BLaER1 treated with 17β-estradiol and CSF1 and Interleukin-3, amounts not matched to agents 10 nM and 100 nM (cell line): ENCODE measurements at regions not wholly inside any gene's neighbourhood (a gene's known extent, or its start where the extent isn't known, plus 50 kb on each side); places are given as distances from the start of the nearest gene placed in this dataset.

Experiments
- H3K27ac ChIP-seq, 11 experiments: shearing (Covaris generic); formaldehyde crosslinking; 2 replicates each; pipeline ENCODE4 v1.8.1; 2022
- H3K27me3 ChIP-seq, 11 experiments: shearing (Covaris generic); formaldehyde crosslinking; 2 replicates each; pipeline ENCODE4 v1.8.1; 2022
- H3K36me3 ChIP-seq, 11 experiments: shearing (Covaris generic); formaldehyde crosslinking; 2 replicates each; pipeline ENCODE4 v1.8.1; 2022
- H3K4me1 ChIP-seq, 10 experiments: shearing (Covaris generic); formaldehyde crosslinking; 2 replicates each; pipeline ENCODE4 v1.8.1; 2022
- H3K4me2 ChIP-seq, 11 experiments: shearing (Covaris generic); formaldehyde crosslinking; 2 replicates each; pipeline ENCODE4 v1.8.1; 2022
- H3K4me3 ChIP-seq, 10 experiments: shearing (Covaris generic); formaldehyde crosslinking; 2 replicates each; pipeline ENCODE4 v1.8.1; 2022
- H3K9ac ChIP-seq, 11 experiments: shearing (Covaris generic); formaldehyde crosslinking; 2 replicates each; pipeline ENCODE4 v1.8.1; 2022
- H3K9me3 ChIP-seq, 11 experiments: shearing (Covaris generic); formaldehyde crosslinking; replicated peaks in 1 of 11; 2 replicates each; pipeline ENCODE4 v1.8.1; 2022
- H4K20me1 ChIP-seq, 11 experiments: shearing (Covaris generic); formaldehyde crosslinking; 2 replicates each; pipeline ENCODE4 v1.8.1; 2022
- Cebpa-rat ChIP-seq, 11 experiments: shearing (Covaris generic); IDR thresholded peaks; 2 replicates each; pipeline ENCODE4 v1.8.1; 2022

GRCh38 chr10:55237462-55237861 is 436.4 kb upstream of the PCDH15 start:
- H4K20me1 ChIP-seq: no peaks in the 10 kb centered on the region
- H3K9ac ChIP-seq: no peak overlapping the region
- TF ChIP-seq Cebpa-rat (IDR thresholded peaks at IDR 0.05): no peak
- no peaks in the 10 kb centered on the region for H3K36me3 ChIP-seq
- H3K9me3 ChIP-seq: no peaks in the 10 kb centered on the region
- no peak overlapping the region for H3K27ac ChIP-seq
- H3K4me3 ChIP-seq: no peak overlapping the region
- H3K4me2 ChIP-seq: no peak overlapping the region
- no peaks in the 10 kb centered on the region for H3K27me3 ChIP-seq
- H3K4me1 ChIP-seq: peaks cover 0 to 14% (median 0%) of the 10 kb centered on the region in 10 experiments; a peak in 4 of 20 replicates

GRCh38 chr10:55233505-55233904 is 432.5 kb upstream of the PCDH15 start:
- H3K4me2 ChIP-seq: no peak overlapping the region
- no peak for TF ChIP-seq Cebpa-rat (IDR thresholded peaks at IDR 0.05)
- no peaks in the 10 kb centered on the region for H3K4me1 ChIP-seq
- no peaks in the 10 kb centered on the region for H3K27me3 ChIP-seq
- no peak overlapping the region for H3K4me3 ChIP-seq
- H3K9ac ChIP-seq: no peak overlapping the region
- no peaks in the 10 kb centered on the region for H4K20me1 ChIP-seq
- no peak overlapping the region for H3K27ac ChIP-seq
- H3K36me3 ChIP-seq: no peaks in the 10 kb centered on the region
- H3K9me3 ChIP-seq: no peaks in the 10 kb centered on the region

GRCh38 chr10:55233090-55233489 is 432.1 kb upstream of the PCDH15 start:
- Histone ChIP-seq H3K9ac (no peak overlapping the region), H3K4me2 (no peak overlapping the region), H3K9me3 (no peaks in the 10 kb centered on the region), H3K4me1 (no peaks in the 10 kb centered on the region), H3K27ac (no peak overlapping the region), H3K36me3 (no peaks in the 10 kb centered on the region), H4K20me1 (no peaks in the 10 kb centered on the region), H3K27me3 (no peaks in the 10 kb centered on the region), H3K4me3 (no peak overlapping the region)
- TF ChIP-seq Cebpa-rat (IDR thresholded peaks at IDR 0.05): no peak

- Histone ChIP-seq H3K4me2 (no peak overlapping the region), H3K4me1 (no peaks in the 10 kb centered on the region), H3K27me3 (no peaks in the 10 kb centered on the region), H3K36me3 (no peaks in the 10 kb centered on the region), H4K20me1 (no peaks in the 10 kb centered on the region), H3K9ac (no peak overlapping the region), H3K27ac (no peak overlapping the region), H3K9me3 (no peaks in the 10 kb centered on the region), H3K4me3 (no peak overlapping the region)
- TF ChIP-seq Cebpa-rat (IDR thresholded peaks at IDR 0.05): no peak
These were observed 431.5 kb upstream of the PCDH15 start for GRCh38 chr10:55232553-55232952.

- Histone ChIP-seq H3K9ac (no peak overlapping the region), H3K36me3 (no peaks in the 10 kb centered on the region), H3K4me1 (no peaks in the 10 kb centered on the region), H3K27ac (no peak overlapping the region), H3K4me2 (no peak overlapping the region), H3K4me3 (no peak overlapping the region), H3K27me3 (no peaks in the 10 kb centered on the region), H3K9me3 (no peaks in the 10 kb centered on the region), H4K20me1 (no peaks in the 10 kb centered on the region)
- no peak for TF ChIP-seq Cebpa-rat (IDR thresholded peaks at IDR 0.05)
These were observed 426.9 kb upstream of the PCDH15 start for GRCh38 chr10:55227967-55228366.

- H3K36me3 ChIP-seq: no peaks in the 10 kb centered on the region
- H3K4me1 ChIP-seq: no peaks in the 10 kb centered on the region
- no peak overlapping the region for H3K9ac ChIP-seq
- no peak for TF ChIP-seq Cebpa-rat (IDR thresholded peaks at IDR 0.05)
- no peaks in the 10 kb centered on the region for H3K27me3 ChIP-seq
- no peaks in the 10 kb centered on the region for H3K9me3 ChIP-seq
- no peak overlapping the region for H3K27ac ChIP-seq
- H3K4me2 ChIP-seq: no peak overlapping the region
- no peak overlapping the region for H3K4me3 ChIP-seq
- no peaks in the 10 kb centered on the region for H4K20me1 ChIP-seq
These were observed 423.2 kb upstream of the PCDH15 start for GRCh38 chr10:55224007-55224781.

GRCh38 chr10:55223352-55223751 is 422.3 kb upstream of the PCDH15 start:
- no peak overlapping the region for H3K27ac ChIP-seq
- no peak for TF ChIP-seq Cebpa-rat (IDR thresholded peaks at IDR 0.05)
- H3K9me3 ChIP-seq: no peaks in the 10 kb centered on the region
- H3K9ac ChIP-seq: no peak overlapping the region
- H3K27me3 ChIP-seq: no peaks in the 10 kb centered on the region
- no peak overlapping the region for H3K4me2 ChIP-seq
- H3K4me3 ChIP-seq: no peak overlapping the region
- H3K36me3 ChIP-seq: no peaks in the 10 kb centered on the region
- H4K20me1 ChIP-seq: no peaks in the 10 kb centered on the region
- H3K4me1 ChIP-seq: no peaks in the 10 kb centered on the region

GRCh38 chr10:55220975-55221374 is 419.9 kb upstream of the PCDH15 start:
- Histone ChIP-seq H3K4me2 (no peak overlapping the region), H3K4me1 (no peaks in the 10 kb centered on the region), H3K9me3 (no peaks in the 10 kb centered on the region), H3K4me3 (no peak overlapping the region), H3K27me3 (no peaks in the 10 kb centered on the region), H3K27ac (no peak overlapping the region), H3K36me3 (no peaks in the 10 kb centered on the region), H4K20me1 (no peaks in the 10 kb centered on the region), H3K9ac (no peak overlapping the region)
- TF ChIP-seq Cebpa-rat (IDR thresholded peaks at IDR 0.05): no peak

GRCh38 chr10:55215699-55216098 is 414.7 kb upstream of the PCDH15 start:
- no peaks in the 10 kb centered on the region for H3K36me3 ChIP-seq
- no peak for TF ChIP-seq Cebpa-rat (IDR thresholded peaks at IDR 0.05)
- no peaks in the 10 kb centered on the region for H4K20me1 ChIP-seq
- no peaks in the 10 kb centered on the region for H3K9me3 ChIP-seq
- H3K27ac ChIP-seq: no peak overlapping the region
- H3K4me3 ChIP-seq: no peak overlapping the region
- H3K4me1 ChIP-seq: no peaks in the 10 kb centered on the region
- no peak overlapping the region for H3K9ac ChIP-seq
- no peaks in the 10 kb centered on the region for H3K27me3 ChIP-seq
- no peak overlapping the region for H3K4me2 ChIP-seq

- Histone ChIP-seq H3K4me1 (no peaks in the 10 kb centered on the region), H3K27ac (no peak overlapping the region), H3K4me3 (no peak overlapping the region), H3K27me3 (no peaks in the 10 kb centered on the region), H3K36me3 (no peaks in the 10 kb centered on the region), H3K9me3 (no peaks in the 10 kb centered on the region), H3K9ac (no peak overlapping the region), H4K20me1 (no peaks in the 10 kb centered on the region), H3K4me2 (no peak overlapping the region)
- no peak for TF ChIP-seq Cebpa-rat (IDR thresholded peaks at IDR 0.05)
These were observed 413.6 kb upstream of the PCDH15 start for GRCh38 chr10:55214608-55215007.
